ENCODE measurements at regions not wholly inside any gene's neighbourhood (a gene's known extent, or its start where the extent isn't known, plus 50 kb on each side); places are given as distances from the start of the nearest gene placed in this dataset.

DNA sequence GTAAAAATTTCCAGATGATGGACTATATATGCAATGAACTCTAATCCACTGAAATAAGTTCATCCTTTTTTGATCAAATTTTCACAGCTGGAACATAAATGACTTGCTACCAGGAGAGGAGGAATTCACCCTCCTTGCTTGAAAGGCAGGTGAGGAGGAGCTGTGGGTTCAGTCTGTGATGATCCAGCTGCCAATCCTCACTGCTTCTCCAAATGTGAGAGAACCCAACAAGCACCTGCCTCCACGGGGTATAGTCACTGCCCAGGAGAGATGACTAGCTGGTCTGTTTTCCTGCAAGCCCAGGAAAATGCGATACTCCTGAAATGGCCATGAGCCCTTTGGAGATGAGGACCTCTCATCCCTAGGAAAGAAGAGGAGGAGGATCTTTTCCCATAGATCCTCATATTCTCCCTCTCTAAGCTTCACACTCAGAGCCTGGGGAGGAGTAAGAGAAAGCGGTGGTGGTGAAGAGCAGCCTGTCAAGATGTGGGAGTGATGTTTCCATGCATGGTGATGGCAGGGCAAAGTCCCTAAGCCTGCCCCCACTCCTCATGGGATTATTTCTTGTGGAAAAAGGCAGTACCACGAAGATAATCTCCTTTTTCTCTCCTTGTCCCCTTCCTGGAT lies 77.9 kb upstream of the USP47 start:
- H3K27me3 Mint-ChIP-seq (ENCODE audit: low read depth): peaks cover 53% of the 10 kb centered on the region
- no peaks in the 10 kb centered on the region for H3K36me3 Mint-ChIP-seq (ENCODE audit: low read depth)
- H3K4me1 Mint-ChIP-seq: no peaks in the 10 kb centered on the region
- H3K9me3 Mint-ChIP-seq: peaks cover 3% of the 10 kb centered on the region
- TF ChIP-seq CTCF (IDR thresholded peaks at IDR 0.05; ENCODE audit: unreplicated experiment in 3 of 3): no peak
- no peak overlapping the region for H3K4me3 Mint-ChIP-seq
- no peak overlapping the region for H3K27ac Mint-ChIP-seq

- no peaks in the 10 kb centered on the region for H3K9me3 Mint-ChIP-seq
- H3K4me3 Mint-ChIP-seq: no peak overlapping the region
- no peak overlapping the region for H3K27ac Mint-ChIP-seq
- no peaks in the 10 kb centered on the region for H3K36me3 Mint-ChIP-seq (ENCODE audit: low read depth)
- H3K27me3 Mint-ChIP-seq (ENCODE audit: low read depth): peaks cover 43% of the 10 kb centered on the region
- no peaks in the 10 kb centered on the region for H3K4me1 Mint-ChIP-seq
- no peak for TF ChIP-seq CTCF (IDR thresholded peaks at IDR 0.05; ENCODE audit: unreplicated experiment in 3 of 3)
These were observed 80.9 kb upstream of the USP47 start for GRCh38 chr11:11760838-11761237.

DNA sequence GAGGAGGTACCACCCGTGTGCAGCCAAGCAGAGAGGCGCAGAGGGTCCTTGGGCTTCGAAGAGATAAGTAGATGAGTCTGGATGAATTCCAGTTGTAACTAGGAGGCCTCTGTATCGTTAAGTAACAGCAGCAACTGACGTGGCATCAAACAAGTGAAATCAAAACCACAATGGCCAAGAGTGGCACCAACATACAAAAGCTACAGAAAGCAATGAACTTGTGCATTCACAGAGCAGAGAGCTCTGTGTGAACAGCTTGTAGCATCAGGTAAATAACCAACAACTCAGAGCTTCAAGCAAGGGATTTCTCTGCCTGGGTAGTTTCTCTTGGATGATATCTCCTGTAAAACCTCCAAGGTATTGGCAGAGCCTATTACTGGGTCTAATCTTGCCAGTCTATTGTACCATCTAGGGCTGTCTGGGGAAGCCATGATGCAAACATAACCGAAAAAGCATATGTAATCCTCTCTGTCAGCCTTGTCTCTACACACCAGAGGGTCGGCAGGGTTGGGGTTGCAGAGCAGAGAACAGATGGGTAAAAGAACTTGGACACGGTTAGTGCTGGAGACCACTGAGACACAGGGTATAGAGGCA lies 83.1 kb upstream of the USP47 start:
- no peaks in the 10 kb centered on the region for H3K9me3 Mint-ChIP-seq

GRCh38 chr11:11757909-11758308 lies 83.9 kb upstream of the USP47 start:
- no peak overlapping the region for H3K27ac Mint-ChIP-seq
- H3K4me3 Mint-ChIP-seq: no peak overlapping the region

More for the DNA sequence above, 83.1 kb upstream of the USP47 start:
- H3K4me3 Mint-ChIP-seq: no peak overlapping the region
- no peak for TF ChIP-seq CTCF (IDR thresholded peaks at IDR 0.05; ENCODE audit: unreplicated experiment in 3 of 3)
- H3K36me3 Mint-ChIP-seq (ENCODE audit: low read depth): no peaks in the 10 kb centered on the region
- H3K27me3 Mint-ChIP-seq (ENCODE audit: low read depth): peaks cover 62% of the 10 kb centered on the region
- H3K4me1 Mint-ChIP-seq: no peaks in the 10 kb centered on the region
- no peak overlapping the region for H3K27ac Mint-ChIP-seq

DNA sequence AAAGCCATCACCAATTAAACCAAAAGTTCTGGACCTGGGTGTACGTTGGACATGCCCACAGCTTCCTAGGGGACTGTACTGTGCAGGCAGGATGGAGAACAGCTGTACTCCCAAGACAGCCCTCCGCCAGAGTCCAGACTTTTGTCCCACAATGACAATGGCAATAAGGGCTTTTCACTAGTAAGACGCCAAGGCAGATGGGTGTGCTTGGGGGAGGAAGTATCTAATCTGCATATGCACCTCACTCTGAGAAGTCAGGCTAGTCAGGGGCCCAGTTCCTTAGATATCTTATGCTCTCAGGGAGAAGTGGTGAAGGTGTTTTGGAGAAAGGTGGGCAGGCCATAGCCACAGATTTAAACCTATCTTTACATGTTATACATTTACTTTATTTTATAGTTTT lies 85.1 kb upstream of the USP47 start:
- H3K27ac Mint-ChIP-seq: no peak overlapping the region
- no peak for TF ChIP-seq CTCF (IDR thresholded peaks at IDR 0.05; ENCODE audit: unreplicated experiment in 3 of 3)
- no peaks in the 10 kb centered on the region for H3K36me3 Mint-ChIP-seq (ENCODE audit: low read depth)
- no peaks in the 10 kb centered on the region for H3K4me1 Mint-ChIP-seq
- H3K9me3 Mint-ChIP-seq: no peaks in the 10 kb centered on the region
- no peak overlapping the region for H3K4me3 Mint-ChIP-seq
- H3K27me3 Mint-ChIP-seq (ENCODE audit: low read depth): peaks cover 58% of the 10 kb centered on the region

More at GRCh38 chr11:11757909-11758308, 83.9 kb upstream of the USP47 start:
- no peaks in the 10 kb centered on the region for H3K36me3 Mint-ChIP-seq (ENCODE audit: low read depth)
- peaks cover 67% of the 10 kb centered on the region for H3K27me3 Mint-ChIP-seq (ENCODE audit: low read depth)
- no peak for TF ChIP-seq CTCF (IDR thresholded peaks at IDR 0.05; ENCODE audit: unreplicated experiment in 3 of 3)
- no peaks in the 10 kb centered on the region for H3K9me3 Mint-ChIP-seq
- H3K4me1 Mint-ChIP-seq: no peaks in the 10 kb centered on the region

DNA sequence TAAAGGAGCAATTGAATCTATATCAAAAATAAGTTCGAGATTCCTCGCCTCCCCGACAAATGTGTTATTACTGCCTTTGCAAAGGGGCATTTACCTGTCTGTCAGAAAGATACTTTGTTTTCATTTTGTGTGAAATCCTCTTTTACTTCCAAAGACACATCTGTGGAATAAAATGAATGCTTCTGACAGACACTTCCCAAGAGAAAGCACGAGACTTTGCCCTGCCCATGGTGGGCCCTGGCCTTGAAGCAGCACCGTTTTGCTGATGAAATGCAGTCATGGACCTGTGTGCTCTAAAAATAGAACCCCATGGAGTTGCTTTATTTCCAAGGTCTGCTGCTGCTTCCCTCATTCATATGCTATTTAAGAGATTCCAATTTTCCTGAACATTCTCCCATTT lies 85.9 kb upstream of the USP47 start:
- Mint-ChIP-seq H3K27me3 (ENCODE audit: low read depth) (peaks cover 60% of the 10 kb centered on the region), H3K4me3 (no peak overlapping the region), H3K27ac (no peak overlapping the region), H3K9me3 (no peaks in the 10 kb centered on the region), H3K36me3 (ENCODE audit: low read depth) (no peaks in the 10 kb centered on the region), H3K4me1 (no peaks in the 10 kb centered on the region)
- no peak for TF ChIP-seq CTCF (IDR thresholded peaks at IDR 0.05; ENCODE audit: unreplicated experiment in 3 of 3)

Measured in nephron (organoid).